PC-3 (cell line): ENCODE measurements at regions not wholly inside any gene's neighbourhood (a gene's known extent, or its start where the extent isn't known, plus 50 kb on each side); places are given as distances from the start of the nearest gene placed in this dataset.

Experiments used
- CTCF ChIP-seq: fragments of 300-600 bp; sonication (generic); conservative IDR thresholded peaks from 2 replicates; pipeline ENCODE4 v1.5.1; 2017; ENCODE audit warnings: antibody characterized with exemption, low read depth, mild to moderate bottlenecking, low read length
- EZH2 ChIP-seq: fragments of 300-600 bp; sonication (generic); IDR thresholded peaks from one replicate; pipeline ENCODE4 v1.6.1; 2017; ENCODE audit warnings: antibody characterized with exemption, mild to moderate bottlenecking, low read length; ENCODE audit not compliant: unreplicated experiment
- EZH2phosphoT487 ChIP-seq: fragments of 300-600 bp; sonication (generic); IDR thresholded peaks from 2 replicates; pipeline ENCODE4 v1.6.1; 2018; ENCODE audit warnings: mild to moderate bottlenecking, antibody characterized with exemption, low read length, borderline replicate concordance

GRCh38 chr14:78074561-78074960 lies 95.6 kb upstream of the NRXN3 start:
- no peak for TF ChIP-seq CTCF
- TF ChIP-seq EZH2: no peak
- no peak for TF ChIP-seq EZH2phosphoT487
